Epithelial cell of esophagus (primary cell): ENCODE measurements at regions not wholly inside any gene's neighbourhood (a gene's known extent, or its start where the extent isn't known, plus 50 kb on each side); places are given as distances from the start of the nearest gene placed in this dataset.
A peak's percentile ranks its signal among the peaks of the same experiment; 100 is the strongest.

Source experiments
- DNase-seq: peaks from one replicate; pipeline ENCODE4 v3.0.0; 2010; ENCODE audit warnings: low read depth
- H3K4me3 ChIP-seq: 2 replicates; pipeline ENCODE4 v1.5.1; 2011; ENCODE audit warnings: mild to moderate bottlenecking, low read length, control low read depth
- CTCF ChIP-seq: IDR thresholded peaks from 2 replicates; pipeline ENCODE4 v1.5.1; 2011; ENCODE audit warnings: low read depth, mild to moderate bottlenecking, low read length, control low read depth, inconsistent platforms; ENCODE audit not compliant: insufficient read depth; ENCODE audit errors: missing control alignments

GRCh38 chr2:208556983-208557484 is 150.4 kb downstream of the PTH2R start:
- H3K4me3 ChIP-seq, result no peak overlapping the region
- DNase-seq, result peak; percentile 4
- no peak for TF ChIP-seq CTCF

GRCh38 chr2:208565690-208566416 is 159.3 kb downstream of the PTH2R start:
- TF ChIP-seq CTCF, result no peak
- no peak overlapping the region for H3K4me3 ChIP-seq
- no peak for DNase-seq

- H3K4me3 ChIP-seq, result no peak overlapping the region
- no peak for TF ChIP-seq CTCF
- no peak for DNase-seq
These were observed 161.6 kb downstream of the PTH2R start for GRCh38 chr2:208568203-208568602.

- H3K4me3 ChIP-seq, result no peak overlapping the region
- no peak for DNase-seq
- TF ChIP-seq CTCF, result no peak
These were observed 163.5 kb downstream of the PTH2R start for GRCh38 chr2:208570066-208570465.

GRCh38 chr2:208570851-208571763 is 164.5 kb downstream of the PTH2R start:
- no peak overlapping the region for H3K4me3 ChIP-seq
- DNase-seq, result no peak
- TF ChIP-seq CTCF, result no peak

- no peak for TF ChIP-seq CTCF
- DNase-seq, result no peak
These were observed 165.2 kb downstream of the PTH2R start for GRCh38 chr2:208571764-208572131.

More at GRCh38 chr2:208571764-208572131, 165.2 kb downstream of the PTH2R start:
- H3K4me3 ChIP-seq, result no peak overlapping the region
